Esophagus (tissue), 2 donors: ENCODE measurements at regions not wholly inside any gene's neighbourhood (a gene's known extent, or its start where the extent isn't known, plus 50 kb on each side); places are given as distances from the start of the nearest gene placed in this dataset.

Experiments
- H3K27ac ChIP-seq, 2 donors: one replicate each; pipeline ENCODE4 v1.5.1; 2013; ENCODE audit warnings: low read depth in 2 of 2, mild to moderate bottlenecking in 2 of 2, inconsistent platforms in 1 of 2, low read length in 1 of 2, moderate library complexity in 1 of 2
- H3K27me3 ChIP-seq, 2 donors: one replicate each; pipeline ENCODE4 v1.6.1; 2013; ENCODE audit warnings: low read length in 2 of 2, control low read depth in 1 of 2, mild to moderate bottlenecking in 1 of 2; ENCODE audit not compliant: insufficient read depth in 2 of 2, control insufficient read depth in 1 of 2
- H3K36me3 ChIP-seq, 2 donors: one replicate each; pipeline ENCODE4 v1.6.1; 2013; ENCODE audit warnings: low read length in 1 of 2; ENCODE audit not compliant: control insufficient read depth in 2 of 2, insufficient read depth in 2 of 2
- H3K4me1 ChIP-seq, 2 donors: one replicate each; pipeline ENCODE4 v1.6.1; 2013; ENCODE audit warnings: low read length in 1 of 2; ENCODE audit not compliant: control insufficient read depth in 2 of 2, insufficient read depth in 2 of 2
- H3K4me3 ChIP-seq, 2 donors: one replicate each; pipeline ENCODE4 v1.5.1; 2013; ENCODE audit warnings: low read length in 2 of 2, mild to moderate bottlenecking in 2 of 2, low read depth in 1 of 2, moderate library complexity in 1 of 2
- H3K9me3 ChIP-seq, 2 donors: one replicate each; pipeline ENCODE4 v1.6.1; 2013; ENCODE audit warnings: mild to moderate bottlenecking in 2 of 2, low read depth in 1 of 2, low read length in 1 of 2, moderate library complexity in 1 of 2; ENCODE audit not compliant: control insufficient read depth in 2 of 2, insufficient read depth in 1 of 2
- WGBS, 2 donors: extraction: QIAGEN DNeasy Blood & Tissue Kit; methylation state at CpG; one replicate each; pipeline ENCODE4 v1.1.7; 2013; 5-methylcytosine and 5-hydroxymethylcytosine counted together
- donor health status: healthy with polysubstance abuse.
- donor health status: Bipolar disorder and iron deficiency.

DNA sequence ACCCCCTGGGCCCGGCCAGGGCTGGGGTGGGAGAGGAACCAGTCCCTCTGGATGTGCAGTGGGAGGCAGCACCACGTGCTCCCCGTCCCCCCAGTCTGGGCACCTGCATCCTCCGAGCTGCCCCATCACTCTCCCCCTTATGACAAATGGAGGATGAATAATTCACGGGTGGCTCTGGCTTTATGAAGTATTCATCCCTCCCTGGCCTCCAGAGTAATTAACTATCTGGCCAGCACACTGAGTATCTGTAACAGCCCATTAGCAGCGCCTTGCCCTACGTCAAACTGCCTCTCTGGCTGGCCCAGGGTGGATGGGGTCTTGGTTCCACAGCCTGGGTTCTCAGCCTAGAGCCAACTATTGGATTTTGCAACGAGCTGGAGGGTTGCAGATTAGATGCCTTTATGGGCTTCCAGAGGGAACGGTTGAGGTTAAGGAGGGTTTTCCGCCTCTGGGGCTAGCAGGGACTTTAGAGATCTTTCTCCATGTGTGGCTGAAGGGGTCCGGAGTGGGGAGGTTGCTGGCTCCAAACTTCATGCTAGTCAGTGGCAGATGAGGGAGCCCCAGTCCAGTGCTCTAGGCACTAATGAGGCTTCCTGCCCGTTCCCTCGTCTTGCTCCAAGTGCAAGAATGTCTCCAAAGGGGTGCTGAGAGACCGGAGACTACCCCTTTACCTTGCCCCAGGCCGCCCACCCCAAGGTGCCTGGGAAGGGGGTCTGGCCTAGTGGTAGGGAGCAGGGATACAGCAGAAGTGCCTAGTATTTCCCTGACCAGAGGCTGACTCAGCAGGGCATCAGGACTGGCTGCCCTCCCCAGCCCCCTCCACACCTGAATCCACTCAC, 53.5 kb upstream of the MLN start:
- H3K4me3 ChIP-seq, result no peak overlapping the region
- no peaks in the 10 kb centered on the region for H3K36me3 ChIP-seq
- no peaks in the 10 kb centered on the region for H3K27me3 ChIP-seq
- H3K4me1 ChIP-seq, result peaks cover 4 to 9% of the 10 kb centered on the region in 2 donors
- H3K27ac ChIP-seq, result no peak overlapping the region
- 62 to 75% methylated on average over 15 of the region's 15 CpGs for WGBS, 2 donors
- no peaks in the 10 kb centered on the region for H3K9me3 ChIP-seq

DNA sequence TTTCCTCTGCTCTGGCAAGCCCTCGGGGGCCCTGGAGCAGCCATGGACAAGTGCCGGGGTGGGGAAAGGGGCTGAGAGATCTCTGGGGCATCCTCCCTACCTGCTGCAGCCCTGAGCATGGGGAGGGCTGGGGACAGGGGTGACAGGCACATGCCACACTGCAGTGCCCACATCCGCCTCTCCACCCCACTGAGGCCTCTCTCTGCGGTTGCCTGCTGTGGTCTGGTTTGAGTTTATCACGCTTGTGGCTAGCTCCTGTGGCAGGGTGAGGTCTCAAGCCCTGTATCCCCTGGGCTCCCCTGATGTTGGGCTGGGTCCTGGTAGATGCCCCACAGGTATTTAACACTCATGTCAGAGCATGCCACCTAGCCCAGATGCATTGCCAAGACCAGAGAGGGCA, 52.9 kb upstream of the MLN start:
- no peaks in the 10 kb centered on the region for H3K27me3 ChIP-seq
- peaks cover 4 to 9% of the 10 kb centered on the region in 2 donors for H3K4me1 ChIP-seq
- WGBS, 2 donors, result 70 to 72% methylated on average over 5 of the region's 5 CpGs
- no peak overlapping the region for H3K27ac ChIP-seq
- H3K36me3 ChIP-seq, result no peaks in the 10 kb centered on the region
- no peaks in the 10 kb centered on the region for H3K9me3 ChIP-seq
- no peak overlapping the region for H3K4me3 ChIP-seq

DNA sequence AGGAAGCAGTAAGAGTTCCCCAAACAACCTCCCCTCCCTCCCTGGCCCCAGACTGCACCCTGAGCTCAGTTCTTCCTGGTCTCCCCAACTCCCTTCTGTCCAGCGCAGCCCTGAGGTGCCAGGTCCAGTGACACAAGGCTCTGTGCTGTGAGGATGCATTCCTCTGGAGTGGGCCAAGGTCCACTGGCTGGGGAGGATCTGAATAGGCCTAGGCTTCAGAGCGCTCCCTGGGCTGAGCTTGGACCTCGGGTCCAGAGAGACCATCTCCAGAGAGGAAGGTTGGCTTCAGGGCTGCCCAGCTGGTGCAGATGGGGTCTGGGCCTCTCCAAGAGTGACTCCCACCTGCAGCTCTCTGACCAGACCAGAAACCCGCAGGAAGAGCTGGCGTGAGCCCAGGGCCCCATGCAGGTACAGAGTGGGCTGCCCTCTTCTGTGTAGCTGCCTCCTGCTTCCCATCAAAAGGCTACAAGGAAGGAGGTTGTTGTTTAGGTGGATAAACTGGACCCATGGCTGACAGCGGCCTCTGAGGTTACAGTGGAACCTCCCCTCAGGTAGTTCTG, 52.3 kb upstream of the MLN start:
- Histone ChIP-seq H3K36me3 (no peaks in the 10 kb centered on the region), H3K9me3 (no peaks in the 10 kb centered on the region), H3K27me3 (no peaks in the 10 kb centered on the region), H3K4me3 (no peak overlapping the region), H3K4me1 (peaks cover 4 to 5% of the 10 kb centered on the region in 2 donors), H3K27ac (no peak overlapping the region)
- 74 to 82% methylated on average over 6 of the region's 6 CpGs for WGBS, 2 donors

- 50 to 53% methylated on average over 14 of the region's 14 CpGs for WGBS, 2 donors
- no peaks in the 10 kb centered on the region for H3K9me3 ChIP-seq
- peaks cover 2% of the 10 kb centered on the region in 2 donors for H3K4me1 ChIP-seq
- H3K27me3 ChIP-seq, result no peaks in the 10 kb centered on the region
- H3K36me3 ChIP-seq, result no peaks in the 10 kb centered on the region
- H3K4me3 ChIP-seq, result no peak overlapping the region
- no peak overlapping the region for H3K27ac ChIP-seq
Measured at GRCh38 chr6:33854572-33855030, 50.8 kb upstream of the MLN start.

DNA sequence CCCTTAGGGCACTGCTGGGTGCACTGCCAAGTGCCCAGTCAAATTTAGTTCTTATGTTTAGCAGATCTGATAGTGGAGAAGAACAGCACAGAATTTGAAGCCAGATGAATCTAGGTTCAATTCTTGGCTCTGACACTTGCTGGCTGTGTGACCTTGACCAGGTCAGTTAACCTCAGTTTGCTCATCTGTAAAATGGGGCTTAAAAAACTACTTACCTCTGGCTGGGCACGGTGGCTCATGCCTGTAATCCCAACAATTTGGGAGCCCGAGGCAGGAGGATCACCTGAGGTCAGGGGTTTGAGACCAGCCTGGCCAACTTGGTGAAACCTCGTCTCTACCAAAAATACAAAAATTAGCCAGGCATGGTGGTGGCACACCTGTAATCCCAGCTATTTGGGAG, 49.9 kb upstream of the MLN start:
- peaks cover 2% of the 10 kb centered on the region in 2 donors for H3K4me1 ChIP-seq
- H3K4me3 ChIP-seq, result no peak overlapping the region
- 87 to 89% methylated on average over 3 of the region's 3 CpGs for WGBS, 2 donors
- H3K36me3 ChIP-seq, result no peaks in the 10 kb centered on the region
- H3K27ac ChIP-seq, result no peak overlapping the region
- H3K27me3 ChIP-seq, result no peaks in the 10 kb centered on the region
- no peaks in the 10 kb centered on the region for H3K9me3 ChIP-seq
